ENCODE measurements at regions not wholly inside any gene's neighbourhood (a gene's known extent, or its start where the extent isn't known, plus 50 kb on each side); places are given as distances from the start of the nearest gene placed in this dataset.

- DNase-seq = no peak
Observed at GRCh38 chr10:7507887-7508726, 97.3 kb upstream of the SFMBT2 start.

- DNase-seq = no peak
Observed at GRCh38 chr10:7506571-7506970, 95.7 kb upstream of the SFMBT2 start.

GRCh38 chr10:7505196-7505595 is 94.4 kb upstream of the SFMBT2 start:
- DNase-seq = no peak

GRCh38 chr10:7503190-7503589 is 92.4 kb upstream of the SFMBT2 start:
- no peak for DNase-seq

- DNase-seq = no peak
Observed at GRCh38 chr10:7501157-7501556, 90.3 kb upstream of the SFMBT2 start.

GRCh38 chr10:7498111-7498510 is 87.3 kb upstream of the SFMBT2 start:
- no peak for DNase-seq

- DNase-seq = no peak
Observed at GRCh38 chr10:7493996-7494395, 83.2 kb upstream of the SFMBT2 start.

GRCh38 chr10:7492660-7493046 is 81.8 kb upstream of the SFMBT2 start:
- no peak for DNase-seq

- peak; percentile 87 for DNase-seq
Observed at GRCh38 chr10:7491949-7492659, 81.3 kb upstream of the SFMBT2 start.

- DNase-seq = no peak
Observed at GRCh38 chr10:7491230-7491629, 80.4 kb upstream of the SFMBT2 start.

GRCh38 chr10:7488418-7488829 is 77.6 kb upstream of the SFMBT2 start:
- DNase-seq = peak; percentile 94

GRCh38 chr10:7487528-7487927 is 76.7 kb upstream of the SFMBT2 start:
- no peak for DNase-seq

- DNase-seq = no peak
Observed at GRCh38 chr10:7486528-7486927, 75.7 kb upstream of the SFMBT2 start.

GRCh38 chr10:7485799-7486198 is 75.0 kb upstream of the SFMBT2 start:
- no peak for DNase-seq

- DNase-seq = peak; percentile 67
Observed at GRCh38 chr10:7485244-7485556, 74.4 kb upstream of the SFMBT2 start.

- peak; percentile 90 for DNase-seq
Observed at GRCh38 chr10:7484456-7485243, 73.8 kb upstream of the SFMBT2 start.

- no peak for DNase-seq
Observed at GRCh38 chr10:7483848-7484247, 73.0 kb upstream of the SFMBT2 start.

- DNase-seq = no peak
Observed at GRCh38 chr10:7482992-7483391, 72.2 kb upstream of the SFMBT2 start.

GRCh38 chr10:7481368-7481765 is 70.5 kb upstream of the SFMBT2 start:
- no peak for DNase-seq

- DNase-seq = peak; percentile 56
Observed at GRCh38 chr10:7480742-7481367, 70.0 kb upstream of the SFMBT2 start.

GRCh38 chr10:7479861-7480598 is 69.2 kb upstream of the SFMBT2 start:
- DNase-seq = no peak

- peak; percentile 67 for DNase-seq
Observed at GRCh38 chr10:7478727-7479457, 68.1 kb upstream of the SFMBT2 start.

All from RPMI8226 (cell line).